SJSA1 (cell line): ENCODE measurements at regions not wholly inside any gene's neighbourhood (a gene's known extent, or its start where the extent isn't known, plus 50 kb on each side); places are given as distances from the start of the nearest gene placed in this dataset.

ENCODE experiments used
- DNase-seq, 2 experiments: peaks; one replicate each; pipeline ENCODE4 v3.0.0-alpha.2; 2015 to 2020; ENCODE audit warnings: low spot score in 2 of 2, low read depth in 1 of 2
- H3K27ac ChIP-seq: fragments of 250-450 bp; sonication (Bioruptor Pico); 2 replicates; pipeline ENCODE4 v1.5.1; 2020; ENCODE audit warnings: mild to moderate bottlenecking, moderate library complexity
- H3K27me3 ChIP-seq: fragments of 250-450 bp; sonication (Bioruptor Pico); replicated peaks from 2 replicates; pipeline ENCODE4 v1.5.1; 2020; ENCODE audit warnings: mild to moderate bottlenecking, moderate library complexity
- H3K36me3 ChIP-seq: fragments of 250-450 bp; sonication (Bioruptor Pico); 2 replicates; pipeline ENCODE4 v1.5.1; 2020; ENCODE audit warnings: mild to moderate bottlenecking
- H3K4me1 ChIP-seq: fragments of 250-450 bp; sonication (Bioruptor Pico); replicated peaks from 2 replicates; pipeline ENCODE4 v1.6.1; 2021; ENCODE audit warnings: mild to moderate bottlenecking
- H3K4me3 ChIP-seq: fragments of 250-450 bp; sonication (Bioruptor Pico); 2 replicates; pipeline ENCODE4 v1.5.1; 2020; ENCODE audit warnings: mild to moderate bottlenecking
- H3K9me3 ChIP-seq: fragments of 250-450 bp; sonication (Bioruptor Pico); replicated peaks from 2 replicates; pipeline ENCODE4 v1.5.1; 2020; ENCODE audit warnings: mild to moderate bottlenecking

GRCh38 chr12:58131986-58132755, 190.8 kb downstream of the ATP23 start:
- DNase-seq, result no peak
- H3K27ac ChIP-seq, result no peak overlapping the region
- H3K27me3 ChIP-seq, result no peaks in the 10 kb centered on the region
- H3K36me3 ChIP-seq, result no peaks in the 10 kb centered on the region
- no peak overlapping the region for H3K4me3 ChIP-seq
- no peaks in the 10 kb centered on the region for H3K4me1 ChIP-seq
- no peaks in the 10 kb centered on the region for H3K9me3 ChIP-seq

GRCh38 chr12:58138424-58138823, 197.1 kb downstream of the ATP23 start:
- no peak overlapping the region for H3K4me3 ChIP-seq
- no peaks in the 10 kb centered on the region for H3K36me3 ChIP-seq
- H3K27me3 ChIP-seq, result no peaks in the 10 kb centered on the region
- no peak overlapping the region for H3K27ac ChIP-seq
- DNase-seq, result no peak
- H3K4me1 ChIP-seq, result no peaks in the 10 kb centered on the region
- H3K9me3 ChIP-seq, result no peaks in the 10 kb centered on the region

- Histone ChIP-seq H3K36me3 (no peaks in the 10 kb centered on the region), H3K4me1 (no peaks in the 10 kb centered on the region), H3K27ac (no peak overlapping the region)
These were observed 198.5 kb downstream of the ATP23 start for GRCh38 chr12:58139894-58140293.

GRCh38 chr12:58140395-58140794, 199.0 kb downstream of the ATP23 start:
- H3K36me3 ChIP-seq, result no peaks in the 10 kb centered on the region
- no peak for DNase-seq
- H3K27me3 ChIP-seq, result no peaks in the 10 kb centered on the region
- H3K4me3 ChIP-seq, result no peak overlapping the region
- no peak overlapping the region for H3K27ac ChIP-seq
- H3K9me3 ChIP-seq, result no peaks in the 10 kb centered on the region
- no peaks in the 10 kb centered on the region for H3K4me1 ChIP-seq

More at GRCh38 chr12:58139894-58140293, 198.5 kb downstream of the ATP23 start:
- Histone ChIP-seq H3K27me3 (no peaks in the 10 kb centered on the region), H3K4me3 (no peak overlapping the region), H3K9me3 (no peaks in the 10 kb centered on the region)
- DNase-seq, result no peak

GRCh38 chr12:58142991-58143390, 201.6 kb downstream of the ATP23 start:
- no peak for DNase-seq
- H3K36me3 ChIP-seq, result no peaks in the 10 kb centered on the region
- H3K27me3 ChIP-seq, result no peaks in the 10 kb centered on the region
- no peaks in the 10 kb centered on the region for H3K4me1 ChIP-seq
- H3K4me3 ChIP-seq, result no peak overlapping the region
- no peak overlapping the region for H3K27ac ChIP-seq
- H3K9me3 ChIP-seq, result no peaks in the 10 kb centered on the region

- no peaks in the 10 kb centered on the region for H3K9me3 ChIP-seq
- H3K36me3 ChIP-seq, result no peaks in the 10 kb centered on the region
- DNase-seq, result no peak
- no peaks in the 10 kb centered on the region for H3K27me3 ChIP-seq
- no peak overlapping the region for H3K27ac ChIP-seq
- no peak overlapping the region for H3K4me3 ChIP-seq
- H3K4me1 ChIP-seq, result no peaks in the 10 kb centered on the region
These were observed 202.2 kb downstream of the ATP23 start for GRCh38 chr12:58143498-58143995.

- H3K4me1 ChIP-seq, result no peaks in the 10 kb centered on the region
- no peak overlapping the region for H3K4me3 ChIP-seq
- H3K27me3 ChIP-seq, result no peaks in the 10 kb centered on the region
- H3K9me3 ChIP-seq, result no peaks in the 10 kb centered on the region
- no peak overlapping the region for H3K27ac ChIP-seq
- no peak for DNase-seq
- no peaks in the 10 kb centered on the region for H3K36me3 ChIP-seq
These were observed 207.0 kb downstream of the ATP23 start for GRCh38 chr12:58148405-58148804.

GRCh38 chr12:58148976-58149375, 207.6 kb downstream of the ATP23 start:
- H3K4me3 ChIP-seq, result no peak overlapping the region
- no peaks in the 10 kb centered on the region for H3K36me3 ChIP-seq
- H3K27ac ChIP-seq, result no peak overlapping the region
- H3K4me1 ChIP-seq, result no peaks in the 10 kb centered on the region
- no peaks in the 10 kb centered on the region for H3K27me3 ChIP-seq
- DNase-seq, result no peak
- H3K9me3 ChIP-seq, result no peaks in the 10 kb centered on the region

GRCh38 chr12:58154359-58154758, 213.0 kb downstream of the ATP23 start:
- Histone ChIP-seq H3K36me3 (no peaks in the 10 kb centered on the region), H3K27me3 (no peaks in the 10 kb centered on the region), H3K4me3 (no peak overlapping the region), H3K27ac (no peak overlapping the region), H3K9me3 (no peaks in the 10 kb centered on the region), H3K4me1 (no peaks in the 10 kb centered on the region)
- no peak for DNase-seq

GRCh38 chr12:58156697-58157096, 215.3 kb downstream of the ATP23 start:
- H3K4me1 ChIP-seq, result no peaks in the 10 kb centered on the region
- no peaks in the 10 kb centered on the region for H3K36me3 ChIP-seq
- DNase-seq, result no peak
- H3K27me3 ChIP-seq, result no peaks in the 10 kb centered on the region
- H3K4me3 ChIP-seq, result no peak overlapping the region
- no peak overlapping the region for H3K27ac ChIP-seq
- H3K9me3 ChIP-seq, result no peaks in the 10 kb centered on the region

- Histone ChIP-seq H3K27me3 (no peaks in the 10 kb centered on the region), H3K9me3 (no peaks in the 10 kb centered on the region), H3K4me1 (no peaks in the 10 kb centered on the region), H3K36me3 (no peaks in the 10 kb centered on the region), H3K27ac (no peak overlapping the region), H3K4me3 (no peak overlapping the region)
- DNase-seq, result no peak
These were observed 218.6 kb downstream of the ATP23 start for GRCh38 chr12:58159941-58160340.

- DNase-seq, result no peak
- Histone ChIP-seq H3K4me3 (no peak overlapping the region), H3K9me3 (no peaks in the 10 kb centered on the region), H3K4me1 (no peaks in the 10 kb centered on the region), H3K27me3 (no peaks in the 10 kb centered on the region), H3K27ac (no peak overlapping the region), H3K36me3 (no peaks in the 10 kb centered on the region)
These were observed 220.4 kb downstream of the ATP23 start for GRCh38 chr12:58161773-58162172.

- no peak overlapping the region for H3K27ac ChIP-seq
- H3K36me3 ChIP-seq, result no peaks in the 10 kb centered on the region
- no peaks in the 10 kb centered on the region for H3K27me3 ChIP-seq
- H3K4me3 ChIP-seq, result no peak overlapping the region
- no peaks in the 10 kb centered on the region for H3K4me1 ChIP-seq
- no peaks in the 10 kb centered on the region for H3K9me3 ChIP-seq
- no peak for DNase-seq
These were observed 221.7 kb downstream of the ATP23 start for GRCh38 chr12:58163021-58163420.

- no peaks in the 10 kb centered on the region for H3K9me3 ChIP-seq
- no peak for DNase-seq
These were observed 225.3 kb downstream of the ATP23 start for GRCh38 chr12:58166643-58167042.

GRCh38 chr12:58167622-58168021, 226.3 kb downstream of the ATP23 start:
- no peak for DNase-seq
- Histone ChIP-seq H3K27ac (no peak overlapping the region), H3K4me1 (no peaks in the 10 kb centered on the region), H3K36me3 (no peaks in the 10 kb centered on the region), H3K27me3 (no peaks in the 10 kb centered on the region), H3K9me3 (no peaks in the 10 kb centered on the region), H3K4me3 (no peak overlapping the region)

More at GRCh38 chr12:58166643-58167042, 225.3 kb downstream of the ATP23 start:
- Histone ChIP-seq H3K27me3 (no peaks in the 10 kb centered on the region), H3K4me1 (no peaks in the 10 kb centered on the region), H3K36me3 (no peaks in the 10 kb centered on the region), H3K27ac (no peak overlapping the region), H3K4me3 (no peak overlapping the region)
